G401 (cell line): ENCODE measurements at regions not wholly inside any gene's neighbourhood (a gene's known extent, or its start where the extent isn't known, plus 50 kb on each side); places are given as distances from the start of the nearest gene placed in this dataset.

Experiments
- DNase-seq: peaks from one replicate; pipeline ENCODE4 v3.0.0-alpha.2; 2015; ENCODE audit warnings: low spot score
- in situ Hi-C: cut with HindIII; loops from 2 replicates; pipeline ENCODE4 v1.10.0; 2016; ENCODE audit warnings: low sequenced_read_pairs, mixed read lengths

DNA sequence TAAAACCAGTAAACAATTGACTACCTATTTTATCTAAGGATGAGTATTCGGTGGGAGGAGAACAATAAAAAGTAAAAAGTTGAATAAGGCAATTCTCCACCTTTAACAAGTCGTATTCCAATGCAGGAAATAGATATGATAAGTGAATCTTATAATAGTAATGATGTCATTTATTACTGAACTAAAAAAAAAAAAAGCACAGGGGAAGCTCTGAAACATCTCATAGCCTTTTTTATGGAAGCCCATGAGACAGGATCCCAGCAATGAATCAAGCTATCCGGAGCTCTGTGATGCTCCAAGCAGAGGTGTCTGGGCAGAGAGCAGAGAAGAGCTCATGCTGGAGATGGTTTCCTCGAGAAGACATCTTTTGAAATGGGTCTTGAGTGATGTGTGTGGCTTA, 376.0 kb downstream of the ICE1 start:
- in situ Hi-C loops = no loop called here
- no peak for DNase-seq

DNA sequence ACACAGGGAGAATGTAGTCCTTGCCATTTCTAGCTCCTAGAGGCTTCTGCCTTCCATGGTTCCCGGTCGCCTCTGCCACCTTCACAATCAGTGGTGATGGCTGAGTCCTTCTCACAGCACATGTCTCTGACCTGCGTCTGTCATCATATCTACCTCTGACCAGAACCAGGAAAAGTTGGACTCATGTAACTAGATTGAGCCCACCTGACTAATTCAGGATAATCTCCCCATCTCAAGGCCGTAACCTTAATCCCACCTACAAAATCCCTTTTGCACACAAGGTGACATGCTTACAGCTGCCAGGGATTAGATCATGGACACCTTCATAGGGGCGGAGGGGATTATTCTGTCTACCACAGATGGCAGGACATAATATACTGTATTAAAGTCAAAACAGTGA, 375.6 kb downstream of the ICE1 start:
- DNase-seq = no peak
- in situ Hi-C loops = no loop called here

DNA sequence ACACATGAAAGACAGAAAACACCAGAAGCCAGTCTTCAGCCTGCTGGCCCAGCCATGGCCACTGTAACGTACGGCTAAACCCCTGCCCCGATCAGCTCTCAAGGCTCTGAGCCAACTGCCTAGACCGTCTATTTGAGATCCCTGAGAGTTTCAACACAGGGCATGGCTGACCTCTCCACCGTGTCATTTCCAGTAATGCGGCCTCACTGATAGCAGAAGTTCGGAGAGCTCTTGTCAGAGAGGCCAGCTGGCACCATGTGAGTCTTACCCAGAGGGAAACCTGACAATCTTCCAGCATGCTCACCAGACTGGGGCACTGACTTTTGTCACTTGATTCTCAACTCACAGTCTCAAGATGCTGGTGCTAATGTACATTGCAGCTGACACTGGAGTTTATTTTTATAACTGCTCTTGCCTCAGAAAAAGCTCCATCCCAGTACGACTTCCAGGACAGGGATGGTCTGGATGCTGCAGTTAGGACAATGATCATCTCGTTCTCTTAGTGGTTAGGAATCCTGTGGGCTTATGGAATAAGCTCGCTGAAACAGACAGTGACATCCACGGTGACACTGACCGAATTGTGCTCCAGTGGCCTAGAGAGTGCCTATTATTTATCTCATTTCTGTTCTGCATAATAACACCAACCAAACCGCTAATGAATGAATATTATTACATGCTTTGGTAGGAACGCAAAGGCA, 372.7 kb downstream of the ICE1 start:
- peak; percentile 60 for DNase-seq
- in situ Hi-C loops = no loop called here

DNA sequence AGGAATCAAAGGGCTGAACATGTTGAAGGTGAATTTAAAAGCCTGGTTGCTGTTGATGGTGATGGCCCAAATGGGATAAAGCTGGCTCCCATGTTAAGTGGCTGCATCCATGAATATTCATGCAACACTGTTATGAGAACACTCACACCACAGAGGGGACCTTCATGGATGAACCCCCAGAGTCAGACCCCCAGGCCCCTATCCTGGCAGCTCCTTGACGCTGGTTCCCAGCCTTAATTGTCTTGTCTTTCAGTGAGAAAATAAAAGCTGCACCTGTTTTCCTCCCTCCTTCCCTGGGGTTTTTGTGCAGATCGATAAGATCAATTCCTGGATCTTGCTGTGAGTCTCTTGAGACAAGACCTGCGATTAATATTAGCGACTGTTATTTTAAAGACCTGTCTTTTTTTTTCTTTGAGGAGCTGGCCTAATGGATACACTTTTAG, 371.7 kb downstream of the ICE1 start:
- in situ Hi-C loops = no loop called here
- no peak for DNase-seq

DNA sequence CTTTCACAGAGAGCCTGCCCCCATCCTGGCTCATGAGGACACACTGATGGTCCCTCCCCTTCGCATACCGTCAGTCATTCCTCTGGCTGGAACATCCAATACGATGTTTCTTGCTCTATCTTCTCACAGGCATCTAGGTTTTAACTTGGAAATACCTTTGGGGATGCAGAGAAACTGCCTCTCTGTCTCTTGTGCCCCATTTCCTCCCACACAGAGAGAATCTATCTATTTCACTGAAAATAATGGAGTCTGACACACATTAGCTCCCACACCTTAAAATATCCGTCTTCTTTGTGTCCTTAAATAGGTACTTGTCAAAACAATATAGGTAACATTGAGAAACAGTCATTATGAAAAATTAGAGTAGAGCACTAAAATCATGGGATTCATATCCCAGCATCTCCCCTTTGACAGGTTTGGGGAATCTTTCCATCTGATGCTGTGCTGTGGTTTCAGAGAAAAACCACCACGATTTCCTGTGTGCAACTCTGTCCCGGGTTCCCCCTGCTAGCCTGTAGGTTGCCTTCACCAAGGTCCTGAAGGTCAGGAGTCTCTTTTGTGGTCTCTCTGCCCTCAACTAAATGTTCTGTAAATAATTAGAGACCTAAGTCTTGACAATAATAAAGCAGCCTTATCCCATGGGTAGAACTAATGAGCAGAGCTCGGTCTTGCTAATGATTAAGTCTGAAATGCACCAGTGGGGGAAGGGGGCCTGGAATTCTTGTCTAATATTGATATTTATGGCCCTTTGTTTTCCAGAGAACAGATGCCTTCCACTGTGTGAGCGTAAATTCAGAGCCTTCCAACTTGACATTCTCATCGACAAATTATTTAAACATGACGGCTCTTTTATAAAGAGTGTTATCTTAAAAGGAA, 371.0 kb downstream of the ICE1 start:
- in situ Hi-C loops = no loop called here
- no peak for DNase-seq

DNA sequence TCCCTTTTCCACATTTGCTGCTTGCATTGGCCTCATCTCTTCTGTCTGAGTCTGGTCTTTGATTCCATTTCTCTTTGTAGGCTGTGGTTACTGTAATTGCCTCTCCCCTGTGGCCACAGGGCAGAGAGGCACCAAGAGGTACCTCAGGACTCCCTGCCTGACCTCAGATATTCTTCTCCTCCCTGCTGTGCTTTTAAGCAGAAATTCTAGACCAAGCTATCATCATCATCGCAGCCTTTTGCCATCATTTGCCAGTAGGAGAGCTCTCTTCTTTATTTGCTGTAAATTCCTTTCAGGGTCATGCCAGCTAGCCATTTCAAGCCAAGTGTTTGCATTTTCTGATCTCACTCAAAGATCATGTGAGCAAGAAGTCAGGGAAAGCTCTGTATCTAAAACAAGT, 369.6 kb downstream of the ICE1 start:
- in situ Hi-C loops = no loop called here
- DNase-seq = no peak

DNA sequence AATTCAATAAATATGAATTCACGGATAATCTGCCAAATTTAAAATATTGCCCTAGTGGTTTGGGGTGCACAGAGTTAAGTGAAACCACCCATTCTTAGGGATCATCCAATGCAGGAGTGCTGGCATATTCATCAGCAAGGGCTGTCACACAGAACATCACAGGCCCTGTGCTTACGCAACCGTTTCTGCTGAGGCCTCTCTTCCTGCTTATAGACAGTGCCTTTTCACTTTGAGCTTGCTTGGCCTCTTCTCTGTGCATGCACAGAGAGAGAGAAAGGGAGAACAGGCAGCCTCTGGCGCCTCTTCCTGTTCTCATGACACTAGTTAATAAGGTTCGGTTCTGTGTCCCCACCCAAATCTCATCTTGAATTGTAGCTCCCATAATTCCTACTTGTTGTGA, 366.3 kb downstream of the ICE1 start:
- in situ Hi-C loops = no loop called here
- DNase-seq = no peak

DNA sequence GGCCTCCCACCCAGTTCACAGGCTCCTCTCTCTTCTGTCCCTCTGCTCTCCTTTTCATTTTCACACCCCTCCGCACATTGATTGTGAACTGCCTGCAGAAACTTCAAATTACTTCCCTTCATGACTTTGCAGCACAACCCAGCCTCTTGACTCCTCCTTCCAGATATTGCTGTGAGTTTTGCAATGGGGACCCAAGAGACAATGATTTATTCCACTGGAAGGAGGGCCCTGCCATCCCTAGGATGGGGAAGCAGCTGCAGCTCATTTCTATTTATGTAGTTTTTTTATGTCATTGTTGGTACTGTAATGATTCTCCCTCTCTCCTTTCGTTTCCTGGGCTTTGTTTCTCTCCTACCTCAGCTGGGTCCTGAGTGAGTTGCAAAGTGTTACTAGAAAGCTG, 364.9 kb downstream of the ICE1 start:
- in situ Hi-C loops = no loop called here

DNA sequence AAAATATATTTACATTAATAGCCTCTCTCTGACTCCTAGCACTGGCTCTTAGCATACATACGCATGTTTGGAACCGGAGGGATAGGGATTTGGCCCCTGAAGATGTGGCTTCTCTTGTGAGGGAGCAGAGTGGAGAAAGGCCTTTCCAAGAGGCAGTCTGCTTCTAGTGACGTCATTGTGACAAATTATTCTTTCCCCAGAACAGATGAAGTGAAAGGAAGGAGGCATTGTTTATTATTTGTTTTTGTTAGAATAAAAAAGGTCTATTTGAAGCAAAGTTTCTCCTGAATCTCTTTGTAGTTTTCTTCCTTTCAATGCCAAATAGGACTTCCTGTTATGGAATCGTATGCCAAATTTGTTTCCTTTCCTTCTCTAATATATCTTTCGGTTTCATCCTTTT, 361.6 kb downstream of the ICE1 start:
- no peak for DNase-seq
- in situ Hi-C loops = no loop called here

More for the DNA sequence above, 364.9 kb downstream of the ICE1 start:
- no peak for DNase-seq

DNA sequence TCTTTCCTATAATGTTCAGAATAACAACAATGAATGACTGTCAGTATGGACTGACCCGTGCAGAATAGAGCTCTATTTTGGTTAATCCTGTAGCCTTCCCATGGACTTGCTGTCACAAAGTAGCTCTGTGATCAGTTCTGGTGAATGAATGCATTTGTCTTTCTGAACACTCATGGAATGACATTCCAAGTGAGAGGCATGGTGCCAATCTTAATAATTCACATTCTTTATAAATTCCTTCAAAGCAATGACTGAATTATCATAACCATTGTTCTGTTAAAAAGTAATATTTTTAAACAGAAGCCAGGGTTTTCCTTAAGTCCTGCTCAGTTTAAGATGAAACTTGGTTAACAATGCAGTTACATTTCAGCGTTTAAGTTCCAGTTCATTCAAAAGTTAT, 360.5 kb downstream of the ICE1 start:
- in situ Hi-C loops = no loop called here
- DNase-seq = no peak

DNA sequence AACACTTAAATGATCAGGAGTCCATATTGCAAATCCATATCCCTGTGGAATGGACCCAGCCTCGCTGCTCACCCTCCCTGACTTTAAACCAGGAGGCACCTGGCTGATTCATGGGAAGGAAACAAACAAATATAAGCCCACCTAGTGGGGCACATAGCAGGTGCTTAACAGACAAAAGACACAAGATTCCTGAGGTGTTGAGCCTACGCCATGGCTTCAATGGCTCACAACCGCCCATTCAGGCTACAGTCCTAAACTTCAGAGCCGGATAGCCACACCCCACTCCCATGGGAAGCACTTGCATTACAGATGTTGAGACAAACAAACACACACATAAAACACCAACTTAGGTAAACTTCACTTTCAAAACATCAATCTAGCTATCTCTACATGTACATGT, 359.9 kb downstream of the ICE1 start:
- in situ Hi-C loops = no loop called here
- DNase-seq = no peak

DNA sequence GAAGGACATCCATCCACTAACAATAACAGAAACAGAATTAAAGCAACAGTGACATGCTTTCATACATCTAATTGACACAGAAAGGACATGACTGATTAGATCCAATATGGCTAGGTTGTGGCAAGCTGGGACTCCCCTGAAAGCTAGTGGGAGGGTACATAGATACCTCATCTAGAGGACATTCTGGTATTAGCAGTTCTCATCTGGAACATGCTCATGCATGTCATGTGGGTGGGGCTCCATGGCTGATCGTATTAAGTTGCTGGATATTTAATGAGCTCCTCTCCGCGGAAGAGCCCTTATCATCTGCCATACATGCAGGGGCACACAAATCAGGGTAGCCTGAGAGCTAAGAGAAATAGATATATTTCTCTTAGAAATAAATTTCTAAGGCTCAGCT, 358.9 kb downstream of the ICE1 start:
- DNase-seq = no peak

DNA sequence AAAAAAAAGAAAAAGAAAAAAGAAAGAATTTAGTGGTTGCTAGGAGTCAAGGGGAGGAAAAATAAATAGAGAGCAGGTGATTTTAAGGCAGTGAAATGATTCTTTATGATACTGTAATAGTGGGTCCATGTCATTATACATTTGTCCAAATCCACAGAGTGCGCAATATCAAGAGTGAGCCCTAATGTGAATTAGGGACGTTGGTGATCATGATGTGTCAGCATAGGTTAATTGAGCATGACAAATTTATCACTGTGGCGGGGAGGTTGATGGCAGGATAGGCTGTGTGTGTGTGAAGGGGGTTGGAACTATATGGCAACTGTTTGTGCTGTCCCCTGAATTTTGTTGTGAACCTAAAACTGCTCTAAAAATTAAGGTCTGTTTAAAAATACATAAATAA, 357.8 kb downstream of the ICE1 start:
- no peak for DNase-seq
- in situ Hi-C loops = no loop called here

More for the DNA sequence above, 358.9 kb downstream of the ICE1 start:
- in situ Hi-C loops = no loop called here

DNA sequence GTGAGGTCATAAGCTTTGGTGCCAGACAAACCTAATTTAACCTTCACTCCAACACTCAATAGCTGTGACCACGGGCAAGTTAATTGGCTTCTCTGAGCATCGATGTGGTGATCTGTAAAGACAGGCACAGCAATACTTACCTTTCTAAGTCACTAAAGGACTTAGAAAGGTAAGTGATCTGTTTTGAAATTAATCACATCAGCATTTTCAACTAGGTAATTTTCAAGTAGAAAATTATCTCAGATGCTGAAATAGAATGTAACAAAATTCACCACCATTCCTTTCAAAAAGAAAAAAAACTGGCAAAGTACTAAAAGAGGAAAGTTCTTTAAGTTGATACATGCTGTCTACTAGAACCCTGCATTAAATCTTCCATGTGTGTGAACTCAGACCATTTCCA, 354.5 kb downstream of the ICE1 start:
- in situ Hi-C loops = no loop called here
- no peak for DNase-seq

DNA sequence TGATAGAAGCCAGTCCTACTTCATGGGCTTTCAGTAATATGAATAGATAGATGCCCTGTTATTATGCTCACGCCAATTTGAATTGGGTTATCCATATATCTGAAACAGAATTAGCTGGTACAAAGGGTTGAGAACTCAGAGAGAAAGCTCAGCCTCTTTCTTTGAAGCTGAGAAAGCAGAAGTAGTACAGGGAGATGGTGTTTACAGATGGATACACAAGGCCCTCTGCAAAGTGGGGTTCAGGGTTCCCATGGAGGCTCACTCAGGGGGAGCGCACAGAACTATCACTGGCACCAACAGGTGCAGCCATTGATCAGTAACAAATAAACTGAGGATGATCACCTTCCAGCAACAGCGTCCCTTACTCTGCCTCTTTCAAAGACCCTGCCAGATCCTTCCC, 349.7 kb downstream of the ICE1 start:
- in situ Hi-C loops = no loop called here
- DNase-seq = no peak

DNA sequence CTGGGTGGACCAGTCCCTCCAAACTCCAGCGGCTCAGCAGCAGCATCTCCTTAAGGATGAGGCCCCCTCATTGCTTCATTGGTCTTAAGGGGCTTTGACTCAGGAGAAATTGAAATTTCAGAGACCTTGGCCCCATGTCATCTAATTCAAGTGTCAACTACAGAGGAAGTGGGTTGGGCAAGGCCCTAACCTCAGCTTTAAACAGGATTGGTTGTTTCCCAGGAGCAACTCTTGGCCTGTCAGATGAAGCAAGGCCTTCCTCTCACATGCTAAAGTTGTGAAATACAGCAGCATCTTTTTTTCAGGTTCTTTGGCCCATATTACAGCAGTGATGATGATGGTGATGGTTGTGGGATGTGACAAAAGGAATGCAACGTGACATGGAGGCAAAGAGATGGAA, 348.3 kb downstream of the ICE1 start:
- in situ Hi-C loops = no loop called here
- DNase-seq = no peak

DNA sequence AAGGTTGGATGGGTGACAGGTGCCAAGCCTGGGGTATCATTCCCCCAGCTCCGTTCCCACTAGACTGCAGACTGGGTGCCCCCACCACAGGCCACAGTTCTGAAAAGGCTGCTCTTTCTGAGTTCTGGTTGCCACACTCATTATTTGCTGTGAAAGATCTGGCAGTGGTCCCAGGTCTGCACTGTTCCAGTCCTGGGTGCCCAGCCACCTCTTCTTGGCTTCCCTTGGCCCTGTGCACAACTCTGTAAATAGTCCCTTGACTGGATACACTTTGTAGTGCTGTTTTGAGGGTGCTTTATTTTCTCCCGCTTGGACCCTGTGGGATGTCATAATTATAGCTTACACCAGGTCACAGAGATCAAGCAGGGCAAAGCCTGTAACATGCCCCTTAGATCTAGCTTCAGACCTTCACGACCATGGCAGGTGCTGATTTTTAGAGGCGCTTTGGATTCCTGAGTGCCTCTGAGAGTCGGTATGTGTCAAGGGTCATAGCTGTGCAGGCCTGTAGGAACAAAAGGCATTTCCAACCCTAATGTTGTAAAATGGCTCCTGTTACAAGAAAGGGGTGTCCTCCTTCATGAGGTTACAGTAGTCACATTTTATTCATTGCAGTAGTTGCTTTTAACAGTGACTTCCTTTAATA, 344.9 kb downstream of the ICE1 start:
- in situ Hi-C loops = no loop called here
- peak; percentile 57 for DNase-seq

DNA sequence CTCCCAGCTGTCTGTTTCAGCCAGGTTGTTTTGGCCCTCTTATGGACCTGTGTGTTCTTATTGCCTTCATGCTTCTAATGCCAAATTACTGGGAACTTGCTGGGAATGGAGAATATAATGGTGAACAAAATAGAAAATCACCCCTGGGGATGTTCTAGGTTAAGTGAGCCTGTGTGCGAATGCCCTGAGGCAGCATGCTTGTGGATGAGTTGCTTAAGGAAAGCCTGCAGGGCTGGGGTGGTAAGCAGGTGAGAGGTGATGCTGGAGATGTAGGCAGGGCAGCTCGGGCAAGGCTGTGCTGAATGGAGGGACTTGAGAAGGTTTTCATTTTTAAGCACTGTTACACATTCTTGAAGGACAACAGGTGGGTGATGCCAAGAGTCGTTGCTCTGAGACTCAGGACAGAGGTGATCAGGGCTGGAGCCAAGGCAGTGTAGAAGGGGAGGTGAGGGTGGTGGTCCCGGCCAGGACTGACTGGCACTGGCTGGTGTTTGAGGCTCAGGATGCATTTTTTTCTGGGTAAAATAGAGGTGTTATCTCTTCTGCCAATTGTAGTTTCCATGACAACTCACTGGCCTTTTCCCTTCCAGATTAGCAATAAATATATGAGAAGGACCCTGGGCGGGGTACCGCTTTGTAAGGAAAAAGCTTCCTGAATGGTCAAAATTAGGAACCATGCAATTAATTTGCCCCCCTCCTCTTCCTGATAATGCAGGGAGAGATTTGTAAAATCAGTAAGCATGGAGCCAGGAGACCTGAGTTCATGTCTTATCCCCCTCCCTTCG, 342.8 kb downstream of the ICE1 start:
- in situ Hi-C loops = no loop called here
- DNase-seq = no peak

DNA sequence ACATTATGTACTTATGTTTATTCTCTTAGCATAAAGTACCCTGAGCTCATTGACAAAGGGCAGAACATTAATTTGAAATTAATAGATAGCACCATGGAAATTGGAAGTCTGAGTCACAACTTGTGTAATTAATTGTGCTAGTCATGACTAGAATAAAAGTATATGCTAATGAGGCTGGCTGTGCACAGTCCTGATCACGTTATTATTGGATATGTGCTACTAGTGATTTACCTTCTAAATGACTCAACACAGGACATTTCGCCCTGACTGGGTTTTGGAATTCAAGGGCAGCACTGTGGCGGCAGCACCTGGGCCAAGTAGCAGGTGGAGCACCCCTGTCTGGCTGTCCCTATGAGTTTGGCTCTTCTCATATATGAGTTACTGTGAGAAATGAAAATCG, 341.8 kb downstream of the ICE1 start:
- in situ Hi-C loops = no loop called here
- no peak for DNase-seq

DNA sequence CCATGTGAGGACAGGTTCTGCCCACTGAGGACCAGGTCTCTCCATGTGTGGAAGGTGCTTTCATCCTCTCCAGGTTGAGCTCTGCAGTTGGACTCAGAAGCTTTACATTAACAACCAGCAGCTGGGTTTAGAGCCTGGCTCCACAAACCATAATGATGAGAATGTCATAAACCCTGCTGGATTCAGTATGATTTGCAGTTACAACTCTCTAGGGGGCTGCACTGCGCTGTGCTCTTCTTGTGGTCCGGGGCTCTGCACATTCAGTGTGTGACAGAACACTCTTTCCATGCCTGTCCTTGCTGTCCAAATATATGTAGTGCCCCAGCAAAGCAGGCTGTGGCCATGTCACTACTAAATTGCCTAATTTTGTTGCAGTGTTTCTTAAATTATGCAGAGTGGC, 334.3 kb downstream of the ICE1 start:
- in situ Hi-C loops = no loop called here
- DNase-seq = no peak
